Embryonic facial prominence (tissue), 1 donor: ENCODE measurements at regions not wholly inside any gene's neighbourhood (a gene's known extent, or its start where the extent isn't known, plus 50 kb on each side); places are given as distances from the start of the nearest gene placed in this dataset.

ENCODE experiments used
- DNase-seq: peaks from one replicate; pipeline ENCODE4 v3.0.0-alpha.2; 2016; ENCODE audit errors: extremely low spot score

DNA sequence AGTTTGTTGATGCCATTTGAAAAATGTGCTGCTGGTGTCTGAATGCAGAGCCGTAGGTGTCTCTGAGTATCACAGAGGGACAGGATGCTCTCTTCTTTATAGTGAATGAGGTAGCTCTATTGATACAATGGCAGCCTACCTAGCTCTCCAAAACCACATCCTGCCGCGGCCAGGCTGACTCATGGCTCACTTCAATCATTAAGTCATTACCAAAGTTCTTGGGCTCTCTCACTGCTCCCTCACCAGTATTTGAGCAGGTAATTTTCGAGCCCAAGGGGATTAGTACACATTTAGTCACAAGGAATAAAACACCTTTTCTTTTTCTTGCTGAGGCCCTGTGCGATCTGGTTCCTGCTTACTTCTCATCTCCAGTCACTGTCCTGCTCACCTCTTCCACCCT is 509.0 kb upstream of the LARGE1 start:
- DNase-seq = no peak

DNA sequence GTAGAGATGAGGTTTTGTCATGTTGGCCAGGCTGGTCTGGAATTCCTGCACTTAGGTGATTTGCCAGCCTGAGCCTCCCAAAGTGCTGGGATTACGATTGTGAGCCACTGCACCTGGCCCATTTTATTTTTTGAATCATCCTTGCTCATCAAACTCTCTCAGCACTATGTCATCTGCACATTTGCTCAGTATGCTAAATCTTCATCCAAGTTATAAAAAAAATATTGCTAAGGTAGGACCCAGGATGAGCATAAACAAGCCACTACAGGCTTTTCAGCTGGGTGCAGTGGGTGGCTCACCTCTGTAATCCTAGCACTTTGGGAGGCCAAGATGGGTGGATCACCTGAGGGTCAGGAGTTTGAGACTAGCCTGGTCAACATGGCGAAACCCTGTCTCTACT is 510.1 kb upstream of the LARGE1 start:
- no peak for DNase-seq

DNA sequence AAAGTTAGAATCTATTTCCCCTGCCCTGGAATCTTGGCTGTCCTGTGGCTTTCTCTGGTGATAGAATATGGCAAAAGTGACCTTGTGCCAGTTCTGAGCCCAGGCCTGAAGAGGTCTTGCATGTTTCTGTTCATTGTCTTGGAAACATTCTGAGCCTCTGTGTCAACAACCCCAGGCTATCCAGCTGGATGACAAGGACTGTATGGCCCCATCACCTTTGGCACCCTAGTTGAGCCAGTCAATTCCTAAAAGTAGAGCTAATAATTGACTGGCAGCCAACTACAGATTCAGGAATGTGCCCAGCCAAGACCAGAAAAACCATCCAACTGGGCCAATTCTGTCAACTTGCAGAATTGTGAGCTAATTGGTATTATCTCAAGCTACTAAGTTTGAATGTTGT is 514.1 kb upstream of the LARGE1 start:
- no peak for DNase-seq

DNA sequence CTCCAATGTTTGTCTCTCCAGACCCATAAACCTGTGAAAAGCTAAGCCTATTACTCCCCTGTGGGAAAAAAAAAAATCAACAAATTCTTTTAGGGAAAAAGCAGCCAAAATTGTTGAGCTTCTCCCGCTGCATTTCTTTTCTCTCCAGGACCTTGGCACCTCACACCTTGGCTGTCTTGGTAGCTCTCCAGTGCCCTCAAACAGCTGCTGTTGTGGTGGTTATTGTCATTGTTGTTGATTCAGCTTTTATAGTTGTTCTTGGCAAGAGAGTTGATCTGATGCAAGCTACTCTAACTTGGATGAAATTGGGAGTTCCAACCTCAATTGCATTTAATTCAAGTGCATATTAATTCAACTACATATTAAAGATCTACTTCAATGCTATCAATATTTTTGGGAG is 516.9 kb upstream of the LARGE1 start:
- DNase-seq = no peak

DNA sequence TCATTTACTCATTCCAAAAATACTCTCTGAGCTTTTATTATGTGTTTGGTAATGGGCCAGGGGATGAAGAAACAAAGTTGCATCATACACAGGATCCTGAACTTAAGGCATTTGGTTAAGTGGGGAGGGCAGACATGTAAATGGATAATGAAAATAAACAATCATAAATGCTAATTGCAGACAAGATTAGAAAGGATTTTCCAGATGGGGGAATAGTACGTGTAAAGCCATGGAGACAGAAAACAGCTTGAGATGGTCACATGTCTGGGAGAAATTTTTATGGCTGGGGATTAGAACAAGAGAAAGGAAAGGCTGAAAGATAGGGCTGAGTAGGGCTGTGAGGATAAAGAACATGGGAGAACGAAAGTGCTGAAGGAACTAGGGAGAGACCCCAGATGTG is 534.3 kb upstream of the LARGE1 start:
- DNase-seq = no peak

DNA sequence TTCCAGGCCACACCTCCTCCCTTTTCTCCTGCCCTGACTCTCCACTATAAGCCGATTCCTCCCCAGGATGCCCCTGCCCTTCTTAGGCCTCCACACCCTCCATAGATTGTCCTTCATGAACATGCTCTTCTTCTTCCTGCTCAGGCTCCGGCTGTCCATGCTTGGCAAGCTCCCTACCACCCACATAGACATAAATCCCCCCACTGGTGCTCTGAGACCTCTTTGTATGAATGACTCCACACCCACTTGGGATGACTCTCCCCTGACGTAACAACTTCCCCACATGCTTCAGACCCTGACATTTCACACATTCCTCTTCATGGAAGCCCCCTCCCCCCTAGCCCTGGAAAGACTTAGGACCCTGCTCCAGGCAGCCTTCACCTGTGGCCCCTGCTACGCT is 542.5 kb upstream of the LARGE1 start:
- no peak for DNase-seq

DNA sequence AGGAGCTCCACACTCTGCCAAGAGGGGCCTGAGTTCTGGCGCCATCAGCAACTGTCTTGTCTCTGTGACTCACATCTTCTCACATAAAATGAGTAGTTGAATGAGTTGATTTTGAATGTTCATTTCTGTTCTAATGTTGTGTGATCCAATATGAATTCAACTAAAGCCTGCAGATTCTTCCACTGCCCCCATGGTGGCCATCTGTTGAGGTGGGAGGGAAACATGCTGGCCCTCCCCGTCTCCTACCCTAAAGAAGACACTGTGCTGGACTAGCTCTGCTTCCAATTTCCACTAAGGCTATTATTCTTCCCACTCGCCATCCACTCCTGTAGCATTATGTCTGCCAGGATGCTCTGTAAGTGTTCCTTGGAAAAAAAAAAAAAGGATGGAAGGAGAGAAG is 555.6 kb upstream of the LARGE1 start:
- no peak for DNase-seq

DNA sequence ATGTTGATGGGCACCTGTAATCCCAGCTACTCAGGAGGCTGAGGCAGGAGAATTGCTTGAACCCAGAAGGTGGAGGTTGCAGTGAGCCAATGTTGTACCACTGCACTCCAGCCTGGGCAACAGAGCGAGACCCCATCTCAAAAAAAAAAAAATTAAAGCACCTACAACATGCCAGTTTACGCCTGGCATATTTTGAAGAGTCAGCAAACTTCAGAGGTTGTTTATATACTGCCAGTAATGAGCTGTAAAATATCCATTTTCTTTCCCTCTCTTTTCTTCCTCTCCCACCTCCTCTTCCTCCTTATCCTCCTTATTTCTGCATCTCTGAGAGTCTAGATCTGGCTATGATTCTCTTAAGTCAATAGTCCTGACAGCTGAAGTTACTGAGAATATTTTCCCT is 556.5 kb upstream of the LARGE1 start:
- no peak for DNase-seq

DNA sequence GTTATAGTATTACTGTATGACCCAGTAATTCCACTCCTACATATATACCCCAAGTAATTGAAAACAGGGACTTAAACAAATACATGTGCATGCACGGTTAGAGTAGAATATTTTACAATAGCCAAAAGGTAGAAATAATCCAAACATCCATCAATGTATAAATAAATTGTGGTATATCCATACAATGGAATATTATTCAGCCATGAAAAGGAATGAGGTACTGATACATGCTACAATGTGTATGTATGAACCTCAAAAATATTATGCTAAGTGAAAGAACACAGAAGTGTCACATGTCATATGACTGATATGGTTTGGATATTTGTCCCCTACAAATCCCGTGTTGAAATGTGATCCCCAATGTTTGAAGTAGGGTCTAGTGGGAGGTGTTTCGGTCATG is 560.8 kb upstream of the LARGE1 start:
- DNase-seq = no peak

DNA sequence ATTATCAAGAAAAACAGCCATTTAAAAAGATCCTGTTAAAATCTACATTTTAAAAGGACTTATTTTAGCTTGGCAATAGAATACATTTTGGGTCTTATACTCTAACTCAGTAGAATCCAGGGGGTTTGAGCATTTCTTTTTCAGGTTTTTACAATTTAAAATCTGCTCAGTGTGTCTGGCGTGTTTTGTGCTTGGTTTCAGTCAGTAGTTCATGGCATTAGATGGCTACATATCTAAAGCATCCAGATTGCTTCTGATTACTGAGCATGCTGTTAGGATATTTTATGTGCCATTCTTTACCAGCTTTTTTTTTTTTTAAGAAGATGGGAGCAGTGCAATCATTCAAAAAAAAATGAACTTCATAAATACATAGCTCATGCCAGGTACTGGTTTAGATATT is 566.1 kb upstream of the LARGE1 start:
- DNase-seq = no peak

DNA sequence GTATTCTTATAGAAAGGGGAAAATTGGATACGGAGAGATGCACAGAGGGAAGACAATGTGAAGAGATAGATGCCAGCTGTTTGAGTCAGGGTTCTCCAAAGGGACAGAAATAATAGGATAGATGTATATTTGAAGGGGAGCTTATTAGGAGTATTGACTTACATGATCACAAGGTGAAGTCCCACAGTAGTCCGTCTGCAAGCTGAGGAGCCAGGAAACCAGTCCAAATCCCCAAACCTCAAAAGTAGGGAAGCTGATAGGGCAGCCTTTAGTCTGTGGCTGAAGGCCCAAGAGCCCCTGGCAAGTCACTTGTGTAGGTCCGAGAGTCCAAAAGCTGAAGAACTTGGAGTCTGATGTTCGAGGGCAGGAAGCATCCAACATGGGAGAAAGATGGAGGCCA is 569.6 kb upstream of the LARGE1 start:
- DNase-seq = no peak

DNA sequence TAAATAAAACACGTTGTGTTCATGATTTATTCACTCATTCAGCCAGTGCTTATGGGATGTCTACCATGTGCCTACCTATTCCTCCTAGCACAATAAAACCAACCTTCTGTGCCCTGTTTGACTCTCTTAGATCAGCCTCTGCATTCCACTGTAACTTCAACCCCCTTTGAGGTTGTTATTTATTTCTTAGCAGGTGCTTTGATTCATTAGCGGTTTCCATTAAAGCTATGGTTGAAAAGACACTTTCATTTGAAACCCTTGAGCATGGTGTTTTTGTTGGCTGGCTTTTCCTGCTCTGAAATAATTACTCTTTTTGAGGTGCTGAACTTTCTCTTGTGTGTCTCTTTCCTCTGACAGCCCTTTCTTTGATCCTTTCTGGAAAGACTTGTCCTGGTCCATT is 570.6 kb upstream of the LARGE1 start:
- no peak for DNase-seq

DNA sequence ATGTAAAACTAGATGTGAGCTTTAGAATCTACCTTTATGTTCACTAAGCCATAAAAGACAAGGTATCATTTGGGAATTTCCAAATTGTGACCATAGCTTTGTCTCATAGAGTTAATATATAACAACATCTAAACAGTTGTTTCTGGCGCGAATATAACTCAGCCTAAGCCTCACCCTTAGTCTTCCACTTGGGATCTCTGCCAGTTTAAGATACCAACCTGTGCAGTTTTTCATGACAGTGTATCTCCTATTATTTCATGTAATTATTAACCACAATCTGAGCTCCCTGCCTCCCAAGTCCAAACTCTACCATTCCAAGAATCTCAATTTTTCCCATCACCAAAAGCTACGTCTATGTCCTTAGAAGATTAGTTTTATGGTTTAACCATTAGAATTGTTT is 572.5 kb upstream of the ISX start:
- DNase-seq = no peak

DNA sequence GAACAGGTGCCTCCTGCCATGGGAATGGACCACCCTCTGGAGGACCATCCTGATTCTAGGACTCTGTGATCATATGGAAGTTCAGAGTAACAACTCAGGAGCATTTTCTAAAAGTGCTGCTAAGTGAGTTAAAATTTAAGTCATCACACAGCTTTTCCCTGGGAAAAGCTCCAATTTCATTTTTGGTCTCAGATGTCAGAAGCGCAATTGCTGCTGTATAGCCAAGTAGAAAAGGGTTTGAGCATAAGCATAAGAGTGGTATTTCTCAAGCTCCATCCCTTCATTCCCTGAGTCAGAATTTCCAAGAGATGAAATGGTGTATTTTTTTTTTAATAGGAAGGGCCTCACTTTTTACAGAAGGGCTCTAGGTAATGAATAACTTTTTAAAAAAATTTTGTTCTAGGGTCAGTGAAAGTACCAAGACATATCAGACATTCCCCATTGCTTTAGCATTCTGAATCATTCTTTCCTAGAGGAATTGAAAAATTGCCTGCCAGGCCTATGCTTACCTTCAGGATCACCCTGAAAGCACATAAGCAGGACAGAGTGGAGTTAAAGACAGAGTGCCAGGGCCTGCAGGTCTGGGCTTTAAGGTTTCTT is 564.5 kb upstream of the ISX start:
- DNase-seq = no peak

DNA sequence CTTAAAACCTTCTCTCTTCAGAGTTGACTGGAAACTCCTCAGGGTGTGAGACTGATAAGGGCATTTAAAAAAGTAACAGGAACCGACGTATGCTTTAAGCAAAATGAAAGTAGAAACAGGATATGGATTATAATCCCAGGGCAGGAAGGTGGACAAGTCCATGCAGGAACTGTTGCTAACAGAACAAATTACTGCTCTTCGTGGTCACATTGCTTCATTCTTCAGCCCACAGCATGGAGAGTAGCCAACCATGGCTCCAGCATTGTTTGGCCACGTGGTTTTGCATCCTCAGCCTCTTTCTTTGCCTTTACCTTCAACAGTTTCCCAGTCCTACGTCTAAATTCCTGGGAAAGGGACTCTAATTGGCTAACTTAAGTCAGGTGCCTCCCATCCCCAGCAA is 563.1 kb upstream of the ISX start:
- no peak for DNase-seq

DNA sequence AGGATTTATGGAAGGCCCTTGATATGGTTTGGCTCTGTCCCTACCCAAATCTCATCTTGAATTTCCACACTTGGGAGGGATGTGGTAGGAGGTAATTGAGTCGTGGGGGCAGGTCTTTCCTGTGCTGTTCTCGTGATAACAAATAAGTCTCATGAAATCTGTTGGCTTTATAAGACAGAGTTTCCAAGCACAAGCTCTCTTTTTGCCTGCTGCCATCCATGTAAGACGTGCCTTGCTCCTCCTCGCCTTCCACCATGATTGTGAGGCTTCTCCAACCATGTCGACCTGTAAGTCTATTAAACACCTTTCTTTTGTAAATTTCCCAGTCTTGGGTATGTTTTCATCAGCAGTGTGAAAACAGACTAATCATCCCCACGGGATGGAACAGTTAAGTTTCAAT is 557.2 kb upstream of the ISX start:
- DNase-seq = no peak

DNA sequence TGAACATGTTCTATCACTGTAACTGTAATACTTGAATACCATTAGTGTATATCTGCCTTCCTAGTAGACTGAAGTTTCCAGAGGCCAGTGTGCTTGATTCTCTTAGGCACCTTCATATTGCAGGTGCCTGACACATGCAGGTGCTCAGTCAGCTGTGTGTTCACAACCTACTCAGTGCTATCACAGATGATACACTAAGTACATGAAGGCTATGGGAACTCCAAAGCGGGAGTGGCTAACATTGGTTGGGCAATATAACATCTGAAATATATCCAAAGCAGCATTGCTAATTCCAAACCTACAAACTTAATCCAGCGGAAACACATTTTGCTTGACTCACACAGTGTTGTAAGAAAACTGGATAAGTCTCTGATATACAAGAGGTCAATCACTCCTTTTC is 539.3 kb upstream of the ISX start:
- no peak for DNase-seq

DNA sequence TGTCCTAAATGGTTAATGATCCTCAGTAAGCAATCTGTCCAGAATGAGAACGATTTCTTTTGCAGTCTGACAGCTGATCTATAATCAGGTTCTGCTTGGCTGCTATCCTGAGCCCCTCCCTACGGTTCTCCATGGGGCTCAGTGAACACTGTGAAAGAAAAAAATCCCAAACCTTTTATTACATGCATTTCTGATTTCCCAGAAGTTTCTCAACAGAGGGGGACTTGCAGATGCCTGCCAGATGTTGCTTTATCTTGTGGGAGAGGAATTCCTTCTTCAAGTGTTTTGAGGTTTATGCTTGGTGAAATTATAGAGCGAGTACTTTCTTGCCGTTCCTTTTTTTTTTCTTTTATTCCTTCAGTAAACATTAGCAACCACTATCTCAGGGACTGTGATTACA is 531.9 kb upstream of the ISX start:
- DNase-seq = peak; percentile 20

DNA sequence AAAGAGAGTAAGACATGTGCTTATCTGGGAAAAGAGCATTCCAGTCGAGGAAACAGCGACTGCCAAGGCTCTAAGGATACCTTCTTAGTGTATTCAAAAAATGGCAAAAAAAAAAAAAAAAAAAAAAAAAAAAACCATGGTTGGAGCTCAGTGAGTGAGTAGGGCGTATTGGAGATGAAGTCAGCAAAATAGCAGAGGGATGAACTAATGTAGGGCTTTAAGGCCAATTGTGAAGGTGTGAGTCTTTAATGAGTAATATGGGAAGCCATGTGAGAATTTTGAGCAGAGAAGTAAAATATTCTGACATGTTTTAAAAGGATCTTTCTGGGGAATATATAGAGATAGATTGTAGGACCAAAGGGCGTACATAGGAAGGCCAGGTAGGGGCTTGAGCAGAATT is 498.6 kb upstream of the ISX start:
- DNase-seq = no peak

DNA sequence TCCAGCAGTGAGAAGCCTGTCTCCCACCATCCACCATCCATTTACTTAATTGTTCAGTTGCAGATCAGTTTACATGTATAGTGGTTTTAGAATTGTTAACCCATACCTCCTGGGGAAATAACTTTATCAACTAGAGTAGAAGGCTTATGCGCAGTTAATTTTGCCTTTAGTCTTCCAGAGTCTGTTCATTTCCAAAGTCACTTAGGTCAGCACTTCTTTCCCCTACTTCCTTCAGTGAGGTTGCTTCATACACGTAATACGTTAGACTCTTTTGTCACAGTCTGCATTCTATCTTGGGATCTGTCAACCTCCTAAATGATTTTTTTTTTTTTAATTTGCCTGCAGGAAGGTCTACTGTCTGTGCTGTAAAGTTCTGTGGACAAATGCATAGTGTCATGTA is 495.6 kb upstream of the ISX start:
- DNase-seq = no peak

DNA sequence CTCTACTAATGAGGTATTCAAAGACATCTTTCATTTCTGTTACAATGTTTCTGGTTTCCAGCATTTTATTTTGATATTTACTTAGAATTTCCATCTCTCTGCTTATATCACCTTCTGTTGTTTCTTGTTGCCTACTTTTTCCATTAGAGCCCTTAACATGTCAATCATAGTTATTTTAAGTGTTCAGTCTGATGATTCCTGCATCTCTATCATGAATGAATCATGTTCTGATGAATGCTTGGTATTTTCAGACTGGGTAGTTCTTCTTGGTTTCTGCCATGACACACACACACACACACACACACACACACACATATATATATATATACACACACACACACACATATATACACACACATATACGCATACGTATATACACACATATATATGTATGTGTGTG is 486.4 kb upstream of the ISX start:
- DNase-seq = no peak

DNA sequence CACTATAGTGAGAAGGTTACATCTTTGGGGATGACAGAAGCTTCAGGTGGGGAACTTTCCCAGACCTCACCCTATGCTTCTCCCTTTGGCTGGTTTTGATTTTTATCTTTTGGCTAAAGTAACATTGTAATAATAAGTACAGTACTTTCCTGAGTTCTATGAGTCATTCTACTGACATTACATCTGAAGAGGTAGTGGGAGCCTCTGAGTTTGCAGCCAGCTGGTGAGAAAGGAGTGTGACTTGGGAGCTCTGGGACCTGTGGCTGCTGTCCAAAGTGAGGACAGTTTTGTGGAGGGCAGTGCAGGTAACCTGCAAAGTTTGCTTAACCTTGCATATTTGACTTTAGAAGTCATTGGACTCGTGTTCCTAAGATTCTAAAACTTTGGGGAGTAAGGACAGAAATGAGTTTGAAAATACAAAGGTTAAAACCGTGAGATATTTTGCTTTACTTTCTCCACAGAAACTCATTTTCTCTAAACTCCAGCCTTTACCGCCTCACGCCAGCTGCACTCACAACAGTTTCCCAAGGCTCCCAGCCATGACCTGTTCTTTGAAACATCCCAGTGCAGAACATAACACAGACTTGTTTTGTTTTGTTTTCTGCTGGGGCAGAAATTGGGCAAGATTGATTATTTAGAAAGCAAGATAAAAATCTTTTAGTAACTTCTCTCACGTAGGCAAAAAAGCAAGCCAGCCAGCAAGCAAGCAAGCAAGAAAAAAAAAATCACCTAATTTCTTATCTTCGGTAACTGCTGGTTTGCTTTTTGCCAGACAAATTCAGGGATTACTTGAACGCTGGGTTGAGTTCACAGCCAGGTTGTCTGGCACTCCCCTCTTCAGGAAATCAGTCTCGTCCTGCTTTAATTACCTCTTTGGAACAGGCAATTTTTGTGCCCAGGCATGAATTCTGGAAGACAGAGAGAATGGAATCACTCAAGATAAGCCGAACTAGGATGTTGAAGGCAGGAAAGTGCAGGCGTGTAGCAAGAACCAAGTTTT is 478.3 kb upstream of the ISX start:
- no peak for DNase-seq

DNA sequence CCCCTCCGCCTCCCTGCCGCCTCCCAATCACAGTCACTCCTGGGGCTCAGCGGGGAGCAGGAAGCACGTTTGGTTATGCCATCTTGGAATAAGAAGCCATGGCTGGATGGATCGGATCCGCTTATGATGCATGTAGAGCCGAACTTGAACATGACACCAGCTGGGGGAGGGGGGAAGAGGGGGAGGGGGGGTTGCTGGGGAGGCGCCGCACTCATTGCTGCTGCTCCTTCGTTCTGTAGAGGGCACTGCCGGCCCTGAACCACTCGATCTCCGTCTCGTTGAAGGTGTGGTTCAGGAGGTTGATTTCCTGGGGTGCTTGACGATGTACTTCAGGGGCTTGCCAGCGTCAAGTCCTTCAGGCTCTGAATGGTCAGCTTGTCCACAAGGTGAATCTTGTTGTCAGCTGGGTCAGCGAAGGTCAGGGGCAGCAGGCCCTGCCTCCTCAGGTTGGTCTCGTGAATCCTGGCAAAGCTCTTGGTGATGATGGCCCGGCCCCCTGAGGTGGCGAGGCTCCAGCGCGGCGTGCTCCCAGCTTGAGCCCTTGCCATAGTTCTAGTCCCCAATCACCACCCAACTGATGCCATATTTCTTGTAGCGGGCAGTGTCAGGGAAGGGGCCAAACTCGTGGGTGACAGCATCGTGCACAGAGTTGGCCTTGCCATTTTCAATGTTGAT is 476.9 kb upstream of the ISX start:
- DNase-seq = no peak
